ENCODE measurements at regions not wholly inside any gene's neighbourhood (a gene's known extent, or its start where the extent isn't known, plus 50 kb on each side); places are given as distances from the start of the nearest gene placed in this dataset.

DNA sequence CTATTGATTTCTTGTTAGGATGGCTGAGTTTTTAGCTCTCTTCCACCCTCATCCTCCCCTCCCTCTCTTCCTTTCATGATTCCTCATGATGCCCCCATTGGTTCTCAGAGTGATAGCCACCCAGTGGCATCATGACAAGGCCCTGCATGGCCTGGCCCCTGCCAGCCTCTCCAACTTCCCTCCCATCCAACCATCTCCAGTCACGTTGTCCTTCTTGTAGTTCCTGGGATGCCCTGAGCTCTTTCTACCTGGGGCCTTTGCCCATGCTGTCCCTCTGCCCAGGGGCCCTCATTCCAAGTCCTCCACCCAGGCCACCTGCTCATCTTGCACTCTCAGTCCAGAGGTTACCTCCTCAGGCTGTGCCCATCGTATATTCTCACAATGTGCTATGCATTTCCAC, 247.5 kb downstream of the TFCP2L1 start:
- DNase-seq: no peak

DNA sequence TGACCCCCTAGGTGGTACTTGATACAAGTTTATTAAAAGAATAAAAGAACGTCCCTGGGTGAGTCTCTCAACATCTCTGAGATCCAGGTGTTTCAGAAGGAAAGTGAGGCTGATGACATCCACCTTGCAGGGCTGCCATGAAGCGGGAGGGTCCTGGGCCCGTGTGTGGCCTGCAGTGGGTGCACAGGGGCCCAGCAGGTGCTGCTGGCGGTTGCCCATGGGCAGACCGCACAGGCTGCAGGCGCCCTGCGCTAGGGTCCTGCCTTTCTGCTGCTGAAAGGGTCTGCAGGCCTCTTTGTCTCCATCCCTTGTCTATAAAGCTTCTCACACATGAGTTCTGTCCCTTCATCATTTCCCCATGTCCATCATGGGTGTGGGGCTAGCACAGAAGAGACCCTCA, 247.0 kb downstream of the TFCP2L1 start:
- DNase-seq: no peak

DNA sequence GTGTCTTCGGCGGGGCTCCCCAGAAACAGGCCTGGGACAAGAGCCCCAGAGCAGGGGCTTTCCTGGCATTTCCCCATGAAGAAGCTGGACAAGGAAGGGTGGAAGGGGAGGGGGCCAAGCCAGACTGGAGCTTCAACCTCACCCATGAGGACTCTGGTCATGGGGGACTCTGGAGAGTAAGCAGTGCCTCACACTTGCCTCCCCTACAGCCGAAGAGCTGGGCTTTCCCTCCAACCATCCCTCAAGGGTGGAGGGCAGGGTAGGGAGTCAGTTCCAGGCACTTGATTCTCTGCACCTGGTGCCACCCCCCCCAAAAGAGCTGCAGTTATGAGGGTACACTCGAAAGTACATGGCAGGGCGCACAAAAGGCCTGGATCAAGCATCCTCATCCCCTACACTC, 246.6 kb downstream of the TFCP2L1 start:
- DNase-seq: no peak

DNA sequence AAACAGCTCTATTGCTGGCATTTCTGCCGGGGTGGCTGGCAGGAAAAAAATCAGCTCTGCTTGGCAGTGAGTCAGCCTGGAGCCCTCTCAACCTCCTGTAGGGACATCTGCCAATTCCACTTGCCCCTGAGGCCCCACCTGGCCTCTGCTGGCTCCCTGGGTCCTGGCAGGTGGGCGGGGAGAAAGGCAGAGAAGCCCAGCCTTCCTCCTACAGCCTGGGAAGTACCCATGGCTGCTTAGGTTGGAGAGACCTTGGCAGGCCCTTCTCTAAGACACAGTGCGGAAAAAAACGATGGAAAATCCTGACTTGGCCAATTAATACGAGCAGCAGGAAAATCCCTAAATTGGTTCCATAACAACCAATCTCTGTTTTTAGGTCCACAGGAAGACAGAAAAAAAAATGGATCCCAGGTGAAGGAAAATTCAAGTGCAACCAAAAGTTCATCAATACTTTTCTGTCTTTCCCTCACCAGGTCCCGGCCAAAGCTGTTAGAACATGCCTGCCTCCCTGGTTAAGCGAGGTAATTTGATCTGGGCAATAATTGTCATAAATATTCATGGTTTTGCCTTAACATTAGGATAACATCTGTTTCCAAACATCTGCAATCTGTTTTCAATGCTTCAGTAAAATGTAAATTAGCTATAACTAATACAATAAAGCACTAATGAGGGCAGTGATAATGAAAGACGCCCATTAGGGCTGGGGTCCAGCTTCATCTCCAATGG, 245.9 kb downstream of the TFCP2L1 start:
- DNase-seq: peak; percentile 92

DNA sequence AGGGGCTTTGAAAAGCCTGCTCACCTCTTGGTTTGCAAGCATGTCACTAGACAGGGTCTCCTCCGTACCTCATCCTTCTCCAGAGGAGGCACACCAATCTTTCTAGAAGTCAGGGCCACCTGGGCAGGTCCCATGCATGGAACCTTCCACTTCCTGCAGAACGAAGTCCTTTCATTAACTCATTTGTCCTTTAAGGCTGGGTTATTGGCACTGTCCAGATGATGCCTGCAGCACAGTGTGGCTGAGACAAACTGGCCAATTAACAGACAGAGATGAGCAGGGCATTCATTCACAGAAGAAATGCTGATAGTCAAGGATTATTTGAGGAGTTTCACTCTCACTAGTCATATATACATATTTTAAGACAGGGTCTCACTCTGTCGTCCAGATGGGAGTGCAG, 245.3 kb downstream of the TFCP2L1 start:
- no peak for DNase-seq

DNA sequence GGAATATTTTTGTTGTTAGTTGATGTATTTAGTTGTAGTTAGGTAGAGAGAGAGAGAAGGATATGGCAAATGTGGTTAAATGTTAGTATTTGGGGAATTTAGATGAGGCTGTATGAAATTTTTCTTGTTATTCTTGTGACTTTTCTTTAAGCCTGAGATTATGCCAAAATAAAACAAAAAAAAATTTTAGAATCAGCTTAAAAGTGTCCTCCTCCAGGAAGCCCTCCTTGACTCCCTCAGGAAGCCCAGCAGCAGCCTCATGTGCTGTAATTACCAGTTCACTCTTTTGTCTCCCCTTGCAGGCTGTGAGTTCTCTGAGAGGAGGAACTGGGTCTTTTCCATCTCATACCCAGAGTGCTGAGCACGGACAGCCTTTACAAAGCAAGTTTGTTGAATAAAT, 243.5 kb downstream of the TFCP2L1 start:
- DNase-seq: no peak

DNA sequence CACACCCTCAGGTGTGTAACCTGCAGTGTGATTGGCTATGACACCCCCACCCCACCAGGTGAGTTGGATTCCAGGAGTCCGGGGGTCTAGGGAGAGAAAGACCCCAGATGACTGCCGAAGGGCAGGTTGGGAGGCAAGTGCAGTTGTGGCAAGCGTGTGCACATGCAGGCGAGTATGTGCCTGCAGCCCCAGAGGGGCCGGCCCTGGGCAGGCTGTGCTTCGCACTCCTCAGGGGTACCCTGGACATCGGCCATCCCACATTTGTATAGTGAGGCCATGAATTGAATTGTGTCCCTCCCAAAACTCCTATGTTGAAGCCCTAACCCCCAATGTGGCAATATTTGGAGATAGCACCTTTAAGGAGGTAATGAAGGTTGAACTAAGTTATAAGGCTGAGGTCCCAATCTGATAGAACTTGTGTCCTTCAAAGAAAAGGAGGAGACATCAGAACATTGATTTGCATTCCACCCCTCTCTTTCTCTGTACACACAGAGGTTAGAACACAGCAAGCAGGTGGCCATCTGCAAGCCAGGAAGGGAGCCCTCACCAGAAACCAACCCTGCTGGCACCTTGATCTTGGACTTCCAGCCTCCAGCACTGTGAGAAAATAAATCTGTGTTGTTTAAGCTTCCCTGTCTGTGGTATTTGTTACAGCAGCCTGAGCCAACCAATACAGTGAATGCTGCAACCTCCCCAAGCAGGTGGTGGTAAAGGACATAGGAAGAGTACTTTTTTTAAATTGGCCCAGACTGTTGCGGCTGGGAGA, 241.8 kb downstream of the TFCP2L1 start:
- DNase-seq: no peak

DNA sequence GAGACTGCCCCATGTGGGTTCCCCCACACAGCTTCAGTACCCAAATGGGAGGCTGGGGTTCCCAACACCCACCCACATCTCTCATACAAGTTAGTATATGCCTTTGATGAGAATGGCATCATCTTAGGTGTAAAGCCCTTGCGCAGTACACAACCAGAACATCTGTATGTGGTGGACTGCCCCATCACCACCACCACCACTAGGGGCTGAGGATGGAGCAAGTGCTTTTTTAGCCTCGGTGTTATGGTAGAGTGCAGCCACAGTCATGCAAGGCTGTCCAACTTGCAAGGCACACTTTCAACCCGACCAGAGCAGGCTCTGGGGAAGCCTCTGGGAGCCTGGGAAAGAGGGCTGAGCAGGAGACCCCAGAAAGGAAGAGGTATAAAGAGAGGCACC, 241.2 kb downstream of the TFCP2L1 start:
- DNase-seq: no peak

DNA sequence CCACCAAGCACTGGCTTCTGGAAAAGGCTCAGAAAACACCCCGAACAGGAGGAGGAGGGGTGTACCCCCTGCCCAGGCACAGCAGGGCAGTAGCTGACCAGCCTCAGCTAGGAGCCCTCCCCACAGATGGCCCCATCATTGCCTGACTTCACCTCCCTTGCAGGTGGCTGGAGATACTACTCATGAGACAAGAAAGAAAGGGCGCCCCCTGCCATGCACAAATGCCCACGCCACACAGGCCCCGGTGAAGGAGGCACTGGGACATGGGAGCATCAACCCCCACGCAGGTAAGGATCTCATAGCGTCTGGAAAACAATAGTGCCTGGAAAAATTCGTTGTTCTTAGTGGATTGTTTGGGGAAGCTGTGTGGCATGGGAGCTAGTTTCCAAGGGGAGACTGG, 240.6 kb downstream of the TFCP2L1 start:
- DNase-seq: no peak

DNA sequence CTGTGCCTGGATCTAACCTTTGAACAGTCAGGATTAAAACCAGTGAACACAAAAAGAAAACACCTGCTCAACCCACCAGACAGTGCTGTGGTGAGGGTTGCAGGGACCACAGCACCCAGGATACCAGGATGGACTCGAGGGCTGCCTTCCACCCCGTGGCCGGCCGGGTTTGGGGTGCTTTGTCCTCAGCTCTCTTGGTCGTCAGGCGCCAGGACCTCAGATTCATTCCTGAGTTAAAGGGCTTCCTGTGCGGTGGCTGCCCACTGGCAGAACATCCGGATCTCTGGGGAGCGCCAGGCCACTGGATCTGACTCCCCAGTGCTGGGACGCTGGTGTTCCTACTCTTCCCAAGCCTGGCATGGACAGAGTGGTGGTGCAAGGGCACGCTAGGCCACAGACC, 239.8 kb downstream of the TFCP2L1 start:
- no peak for DNase-seq

DNA sequence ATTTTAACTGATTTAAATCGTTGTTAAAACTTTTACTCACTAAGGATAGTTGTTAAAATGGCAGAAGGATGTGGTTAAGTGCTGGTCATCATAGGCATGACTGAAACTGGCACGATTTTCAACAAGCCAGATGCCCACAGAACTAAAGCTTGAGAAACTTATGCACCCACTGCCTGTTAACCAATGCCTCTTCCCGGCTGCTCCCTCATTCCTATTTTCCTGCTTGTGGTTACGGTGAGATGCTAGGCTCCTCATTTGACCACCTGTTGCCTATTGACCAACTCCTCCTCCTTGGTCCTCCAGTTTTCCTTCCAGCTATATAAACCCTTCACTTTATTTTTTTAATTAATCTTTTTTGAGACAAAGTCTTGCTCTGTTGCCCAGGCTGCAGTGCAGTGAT, 238.7 kb downstream of the TFCP2L1 start:
- no peak for DNase-seq

DNA sequence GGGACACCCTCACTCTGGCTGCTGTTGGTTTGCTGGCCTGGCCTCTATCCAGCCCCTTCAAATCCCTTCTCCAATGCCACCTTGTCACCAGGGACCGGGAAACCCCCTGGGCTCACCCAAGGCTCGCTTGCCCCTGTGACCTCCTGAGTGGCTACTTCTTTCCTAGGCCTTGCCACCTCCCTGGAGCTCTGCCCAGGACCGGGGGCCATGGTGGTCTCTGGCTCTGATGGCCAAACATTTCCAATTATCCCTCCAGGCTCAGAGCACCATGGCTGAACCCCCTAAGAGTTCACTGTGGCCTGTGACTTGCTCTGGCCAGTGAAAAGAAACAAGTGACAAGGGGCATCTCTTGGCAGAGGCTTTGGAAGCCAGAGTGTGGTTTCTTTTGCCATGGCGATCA, 237.6 kb downstream of the TFCP2L1 start:
- no peak for DNase-seq

DNA sequence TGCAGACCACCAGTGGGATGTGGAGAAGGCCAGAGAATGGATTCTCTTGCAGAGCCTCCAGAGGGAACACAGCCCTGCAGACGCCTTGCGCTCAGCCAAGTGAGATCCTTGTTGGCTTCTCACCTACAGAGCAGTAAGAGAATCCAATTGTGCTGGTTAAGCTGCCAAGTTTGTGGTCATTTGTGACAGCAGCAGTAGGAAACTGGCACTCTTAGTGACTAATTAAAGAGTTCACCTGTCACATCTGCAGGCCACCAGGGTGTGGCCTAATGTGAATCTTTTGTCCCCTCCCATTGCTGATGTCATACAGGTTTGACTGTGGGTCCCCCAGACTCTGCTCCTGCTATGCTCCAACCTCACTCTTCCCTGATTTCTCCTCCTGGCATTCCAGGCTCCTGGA, 235.9 kb downstream of the TFCP2L1 start:
- peak; percentile 76 for DNase-seq

DNA sequence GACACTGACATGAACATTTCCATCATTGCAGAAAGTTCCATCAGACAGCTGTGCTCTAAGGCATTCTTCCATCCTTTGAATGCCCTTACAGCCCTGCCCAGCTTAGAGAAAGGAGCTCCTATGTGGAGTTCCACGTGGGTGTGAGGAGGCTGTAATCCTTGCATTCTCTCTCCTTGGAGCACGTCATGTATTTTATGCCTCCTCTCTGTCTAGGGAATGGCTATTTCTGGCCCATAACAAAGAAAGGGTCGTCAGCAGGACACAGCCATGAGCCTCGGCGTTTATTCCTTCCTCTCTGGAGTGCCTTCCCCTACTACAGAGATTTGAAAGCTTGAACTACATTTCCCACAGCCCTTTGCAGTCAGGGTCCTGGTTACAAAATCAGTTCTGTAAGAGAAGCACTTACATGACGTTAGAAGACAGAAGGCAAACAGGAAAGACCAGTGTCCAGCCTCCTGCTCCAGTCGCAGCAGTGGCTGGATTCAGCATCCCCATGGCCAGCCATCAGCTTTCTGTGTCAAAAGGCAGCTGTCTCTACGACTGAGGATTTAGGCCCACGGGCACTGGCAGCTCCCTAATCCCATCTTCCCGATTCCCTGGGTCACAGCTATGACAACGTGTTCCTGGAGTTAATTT, 234.9 kb downstream of the TFCP2L1 start:
- DNase-seq: peak; percentile 48

DNA sequence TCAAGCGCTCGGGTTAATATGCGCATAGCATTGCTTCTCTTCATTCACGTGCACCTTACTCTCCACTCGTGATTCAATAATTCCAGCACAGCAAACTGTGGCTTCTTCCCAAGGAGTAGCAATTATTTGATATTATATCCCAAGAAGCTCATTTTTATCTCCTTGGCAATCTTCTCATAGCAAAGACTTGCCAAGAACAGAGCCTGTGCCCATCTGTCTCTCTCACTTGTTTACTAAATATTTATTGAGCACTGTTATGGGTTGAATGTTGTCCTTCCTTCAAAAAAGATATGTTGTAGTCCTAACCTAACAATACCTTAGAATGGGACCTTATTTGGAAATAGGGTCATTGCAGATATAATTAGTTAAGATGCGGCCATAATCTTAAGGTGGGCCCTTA, 233.7 kb downstream of the TFCP2L1 start:
- DNase-seq: no peak

DNA sequence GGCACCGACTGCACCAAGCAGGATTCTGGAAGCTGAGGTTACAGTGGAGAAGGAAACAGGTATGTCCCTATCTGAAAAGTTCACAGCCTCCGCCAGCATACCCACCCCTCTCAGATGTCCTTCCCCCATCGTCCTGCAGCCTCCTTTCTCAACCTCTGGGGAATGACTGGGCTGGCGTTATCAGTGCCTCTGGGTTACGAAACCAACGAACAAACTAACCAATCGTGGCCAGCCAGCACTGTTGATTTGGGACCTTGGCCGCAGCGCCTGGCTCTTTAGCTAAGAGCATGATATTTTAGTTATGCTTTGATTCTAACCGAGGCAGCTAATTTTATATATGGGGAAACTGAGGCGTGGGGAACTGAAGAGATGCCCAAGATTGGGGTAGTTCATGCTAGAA, 233.0 kb downstream of the TFCP2L1 start:
- DNase-seq: no peak

DNA sequence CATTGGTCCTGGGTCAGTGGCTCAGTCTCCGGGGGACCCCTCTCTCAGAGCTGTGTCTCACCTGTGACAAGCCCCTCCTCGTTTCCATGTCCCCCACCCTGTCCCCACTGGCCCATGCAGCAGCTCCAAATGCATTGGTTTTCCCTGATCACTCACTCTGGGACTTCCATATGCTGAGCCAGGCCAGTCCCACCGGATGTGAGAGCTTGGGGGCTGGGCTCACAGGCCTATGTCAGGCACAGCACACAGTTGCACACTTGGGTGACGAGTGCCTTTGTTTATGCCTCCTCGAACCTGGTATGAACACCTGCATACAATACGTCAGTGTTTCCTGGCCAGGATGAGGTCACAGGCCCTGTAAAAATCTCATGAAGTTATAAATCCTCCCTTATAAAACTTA, 232.5 kb downstream of the TFCP2L1 start:
- peak; percentile 97 for DNase-seq

DNA sequence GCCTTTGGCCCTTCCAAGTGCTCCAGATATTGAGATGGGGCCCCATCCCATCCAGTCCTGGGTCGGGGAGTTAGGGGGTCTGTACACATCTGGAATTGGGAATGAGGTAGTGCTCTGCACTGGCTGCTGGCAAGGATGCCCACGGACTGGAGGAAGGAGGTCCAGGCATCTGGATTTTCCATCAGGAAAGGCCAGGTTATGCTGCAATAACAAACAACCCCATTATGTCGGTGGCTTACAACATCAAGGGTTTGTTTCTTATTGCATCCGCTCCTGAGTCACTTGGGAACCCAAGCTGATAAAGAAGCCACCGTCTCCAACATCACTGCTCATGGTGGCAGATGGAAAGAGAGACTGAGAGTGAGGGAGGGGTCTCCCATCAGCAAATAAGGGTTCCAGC, 229.9 kb downstream of the TFCP2L1 start:
- no peak for DNase-seq

DNA sequence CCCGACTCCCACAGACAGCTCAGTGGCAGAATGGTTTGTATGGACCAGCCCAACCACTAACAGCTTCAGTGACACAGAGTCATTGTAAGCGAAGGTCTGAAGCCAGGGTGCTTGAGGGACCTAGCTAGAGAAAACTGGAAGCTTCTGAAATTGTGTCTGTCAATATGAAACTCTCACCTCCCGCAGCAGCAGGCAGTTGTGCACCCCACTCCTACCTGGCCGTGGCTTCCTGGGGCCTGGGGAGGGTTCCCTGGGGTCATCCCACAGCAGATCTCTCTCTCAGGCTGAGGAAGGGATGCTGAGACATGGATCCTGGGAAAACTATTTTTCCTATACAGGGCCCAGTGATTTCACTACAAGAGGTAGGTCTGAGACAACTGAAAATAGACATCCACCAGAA, 229.5 kb downstream of the TFCP2L1 start:
- DNase-seq: no peak

DNA sequence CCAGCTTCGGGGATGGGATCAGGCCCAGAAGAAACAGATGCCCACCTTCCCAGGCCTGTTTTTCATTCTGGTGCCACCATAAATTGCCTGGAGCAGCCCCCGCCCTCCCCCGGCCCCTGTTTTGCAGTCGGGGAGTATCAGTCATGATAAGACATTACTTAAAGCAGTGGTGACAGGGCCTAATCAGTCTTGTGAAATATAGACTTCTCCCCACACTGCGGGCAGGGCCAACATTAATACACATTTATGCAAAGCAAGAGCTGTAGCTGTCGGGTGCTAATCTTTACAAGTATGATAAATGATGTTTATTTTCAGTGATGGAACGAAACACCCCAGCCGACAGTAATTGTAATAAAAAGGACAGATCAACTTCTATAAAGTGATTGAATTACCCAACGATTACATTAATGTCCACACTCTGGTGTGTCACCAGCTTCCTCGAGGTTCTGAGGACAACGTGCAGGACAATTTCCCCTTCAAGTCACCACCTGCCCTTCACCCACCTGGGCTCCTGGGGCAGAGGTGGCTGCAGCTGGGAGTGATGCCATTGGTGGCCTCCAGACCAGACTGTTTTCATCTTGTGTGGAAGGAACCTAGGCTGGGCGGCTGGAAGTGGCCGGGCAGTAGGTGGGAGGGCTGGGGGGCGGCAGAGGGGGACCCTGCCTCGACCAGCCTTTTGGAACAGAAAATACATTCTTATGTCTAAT, 226.0 kb downstream of the TFCP2L1 start:
- DNase-seq: no peak

DNA sequence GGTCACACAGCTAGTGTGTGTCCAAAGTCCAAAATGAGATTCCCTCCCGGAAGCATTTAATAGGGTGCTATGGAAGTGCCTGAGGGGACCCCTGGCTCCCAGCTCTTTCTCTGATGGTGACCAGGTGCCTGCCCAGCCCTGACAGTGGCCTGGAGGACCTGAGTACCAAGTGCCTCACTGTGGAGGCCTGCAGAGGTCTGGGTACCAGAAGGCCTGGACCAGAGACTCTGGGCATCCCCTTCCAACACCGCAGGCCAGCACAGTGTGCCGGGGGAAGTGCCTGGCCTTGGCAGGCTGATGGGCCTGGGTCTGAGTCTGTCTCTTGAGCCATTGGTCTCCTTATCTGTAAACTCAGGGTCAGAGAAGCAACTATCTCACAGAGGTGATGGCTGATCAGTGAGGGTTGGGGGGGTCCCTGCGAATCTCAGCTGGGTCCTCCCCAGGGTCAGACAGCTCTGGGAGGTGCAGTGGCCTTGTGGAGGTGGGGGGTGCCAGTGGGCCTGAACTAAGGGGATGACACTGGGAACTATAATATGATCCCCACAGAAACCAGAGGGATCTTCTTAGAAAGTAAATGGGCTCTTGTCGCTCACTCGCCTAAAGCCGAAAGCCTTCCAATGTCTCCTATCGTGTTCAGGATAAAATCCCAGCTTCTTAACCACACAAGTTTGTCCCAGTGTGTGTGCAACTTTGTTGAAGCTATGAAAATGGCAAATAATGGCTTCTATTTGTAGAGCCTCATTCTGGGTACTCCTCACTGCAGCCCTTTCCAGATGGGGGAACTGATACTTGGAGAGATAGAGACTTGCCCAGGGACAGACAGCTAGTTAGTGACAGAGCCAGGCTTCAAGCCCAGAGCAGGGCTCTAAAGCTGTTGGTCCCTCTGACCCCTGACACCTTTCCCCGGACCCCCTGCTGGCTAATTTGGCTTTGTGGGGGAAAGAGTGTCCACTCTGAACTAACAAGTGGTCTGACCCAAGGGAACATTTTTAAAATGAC, 225.1 kb downstream of the TFCP2L1 start:
- no peak for DNase-seq

DNA sequence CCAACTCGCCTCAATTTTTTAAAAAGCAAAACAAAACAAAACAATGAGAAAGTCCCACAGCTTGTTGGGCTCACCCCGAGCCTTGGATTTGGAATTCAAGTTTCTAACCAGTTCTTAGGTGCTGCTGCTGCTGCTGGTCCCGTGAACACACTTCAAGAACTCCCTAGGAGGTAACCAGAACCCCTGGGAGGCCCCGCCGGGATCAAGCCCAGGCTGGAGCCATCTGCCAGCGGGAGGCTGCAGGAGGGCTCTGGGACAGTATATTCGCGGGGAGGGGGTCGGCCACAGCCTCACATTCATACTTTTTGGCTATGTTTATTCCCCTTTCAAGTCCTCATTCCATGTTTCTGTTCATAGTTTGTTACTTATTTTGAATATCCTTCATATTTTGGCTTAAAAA, 223.4 kb downstream of the TFCP2L1 start:
- no peak for DNase-seq
